Cardiac fibroblast (primary cell): ENCODE measurements at regions not wholly inside any gene's neighbourhood (a gene's known extent, or its start where the extent isn't known, plus 50 kb on each side); places are given as distances from the start of the nearest gene placed in this dataset.

Experiments
- DNase-seq, 2 donors: peaks; one replicate each; pipeline versions ENCODE4 v3.0.0 to v3.0.0-alpha.2; 2010; ENCODE audit warnings: low read depth in 2 of 2
- H3K4me3 ChIP-seq, 2 donors: replicated peaks in 1 of 2; 1 replicate in 1 of 2; 2 replicates in 1 of 2; pipeline ENCODE4 v1.5.1; 2011; ENCODE audit warnings: low read depth in 2 of 2, low read length in 2 of 2, mild to moderate bottlenecking in 2 of 2, moderate library complexity in 1 of 2
- TF ChIP-seq, protein P1 (sequence below): IDR thresholded peaks from one replicate; pipeline ENCODE4 v1.5.1; 2011; ENCODE audit warnings: low read depth, mild to moderate bottlenecking, low read length, inconsistent platforms

DNA sequence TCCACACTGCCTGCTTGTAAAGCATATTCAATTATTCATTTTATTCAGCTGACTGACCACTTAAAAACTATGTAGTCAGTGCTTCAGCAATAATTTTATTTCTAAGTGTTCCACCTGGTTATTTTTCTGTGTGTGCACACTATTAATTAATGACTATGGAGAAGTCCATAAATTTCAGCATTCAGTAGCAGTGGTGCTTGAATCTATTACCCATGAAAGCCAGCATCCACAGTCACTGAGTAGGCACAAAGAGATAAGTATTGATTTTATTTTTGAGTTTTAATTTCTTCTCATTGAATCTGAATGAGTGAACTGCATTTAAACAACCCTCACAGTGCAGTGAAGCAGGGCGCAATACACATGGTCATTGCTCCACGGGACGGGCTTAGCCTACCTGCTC, 643.1 kb downstream of the GALC start:
- TF ChIP-seq, protein P1, sequence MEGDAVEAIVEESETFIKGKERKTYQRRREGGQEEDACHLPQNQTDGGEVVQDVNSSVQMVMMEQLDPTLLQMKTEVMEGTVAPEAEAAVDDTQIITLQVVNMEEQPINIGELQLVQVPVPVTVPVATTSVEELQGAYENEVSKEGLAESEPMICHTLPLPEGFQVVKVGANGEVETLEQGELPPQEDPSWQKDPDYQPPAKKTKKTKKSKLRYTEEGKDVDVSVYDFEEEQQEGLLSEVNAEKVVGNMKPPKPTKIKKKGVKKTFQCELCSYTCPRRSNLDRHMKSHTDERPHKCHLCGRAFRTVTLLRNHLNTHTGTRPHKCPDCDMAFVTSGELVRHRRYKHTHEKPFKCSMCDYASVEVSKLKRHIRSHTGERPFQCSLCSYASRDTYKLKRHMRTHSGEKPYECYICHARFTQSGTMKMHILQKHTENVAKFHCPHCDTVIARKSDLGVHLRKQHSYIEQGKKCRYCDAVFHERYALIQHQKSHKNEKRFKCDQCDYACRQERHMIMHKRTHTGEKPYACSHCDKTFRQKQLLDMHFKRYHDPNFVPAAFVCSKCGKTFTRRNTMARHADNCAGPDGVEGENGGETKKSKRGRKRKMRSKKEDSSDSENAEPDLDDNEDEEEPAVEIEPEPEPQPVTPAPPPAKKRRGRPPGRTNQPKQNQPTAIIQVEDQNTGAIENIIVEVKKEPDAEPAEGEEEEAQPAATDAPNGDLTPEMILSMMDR, result no peak
- no peak overlapping the region for H3K4me3 ChIP-seq
- DNase-seq, result no peak

GRCh38 chr14:87343652-87344051, 649.3 kb downstream of the GALC start:
- H3K4me3 ChIP-seq, result no peak overlapping the region
- no peak for DNase-seq
- TF ChIP-seq, protein P1, result no peak

DNA sequence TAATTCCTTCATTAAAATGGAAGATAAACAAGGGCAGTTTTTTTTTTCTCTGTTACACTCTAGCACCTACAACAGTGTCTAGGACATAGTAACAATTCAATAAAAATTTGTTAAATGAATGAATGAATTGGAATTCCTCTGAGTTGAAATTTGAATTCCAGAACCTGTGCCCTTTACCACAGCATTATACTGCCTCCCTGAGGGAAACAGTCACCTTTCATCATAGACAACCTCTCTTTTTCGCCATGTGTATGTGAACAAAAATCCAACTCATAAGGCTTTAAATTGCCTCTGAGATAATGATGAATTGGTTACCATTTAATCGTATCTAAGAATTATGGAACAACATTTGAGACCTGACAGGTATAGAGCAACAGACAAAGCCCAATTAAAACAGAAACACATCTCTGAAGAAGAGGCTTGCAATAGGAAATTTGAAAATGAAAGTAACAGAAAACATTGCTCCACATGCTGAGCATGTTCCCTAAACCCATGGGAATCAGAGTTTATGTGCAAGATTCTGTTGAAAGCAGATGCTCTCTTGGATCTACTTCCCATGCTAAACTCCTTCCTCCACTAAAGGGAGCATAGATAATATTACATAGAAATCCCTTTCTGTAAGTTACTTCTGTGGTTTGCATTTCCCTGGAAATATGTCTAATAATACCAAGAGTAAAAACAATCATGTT, 657.8 kb downstream of the GALC start:
- TF ChIP-seq, protein P1, result no peak
- DNase-seq, result no peak
- no peak overlapping the region for H3K4me3 ChIP-seq

GRCh38 chr14:87331991-87332390, 661.0 kb downstream of the GALC start:
- peak; percentile 0 to 30 for DNase-seq
- TF ChIP-seq, protein P1, result no peak

DNA sequence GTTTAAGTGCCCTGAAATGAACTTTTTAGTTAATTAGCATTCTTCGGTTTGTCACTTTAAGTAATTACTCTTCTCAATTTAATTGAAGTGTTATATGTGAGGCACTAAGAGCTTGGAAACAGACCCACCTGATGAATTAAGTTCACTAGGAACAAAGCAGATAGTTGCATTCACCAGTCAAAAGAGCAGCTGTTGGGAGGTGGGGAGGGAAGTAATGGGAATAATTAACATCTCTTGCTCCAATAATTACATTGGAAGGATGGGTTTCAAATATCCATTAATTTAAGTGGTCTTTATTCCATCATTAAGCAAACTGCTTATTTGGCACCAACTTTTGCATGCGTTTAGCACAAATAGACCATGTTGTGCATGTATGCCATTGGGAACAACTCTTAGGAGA, 667.2 kb downstream of the GALC start:
- TF ChIP-seq, protein P1, result no peak
- no peak for DNase-seq
- no peak overlapping the region for H3K4me3 ChIP-seq

More at GRCh38 chr14:87331991-87332390, 661.0 kb downstream of the GALC start:
- no peak overlapping the region for H3K4me3 ChIP-seq

DNA sequence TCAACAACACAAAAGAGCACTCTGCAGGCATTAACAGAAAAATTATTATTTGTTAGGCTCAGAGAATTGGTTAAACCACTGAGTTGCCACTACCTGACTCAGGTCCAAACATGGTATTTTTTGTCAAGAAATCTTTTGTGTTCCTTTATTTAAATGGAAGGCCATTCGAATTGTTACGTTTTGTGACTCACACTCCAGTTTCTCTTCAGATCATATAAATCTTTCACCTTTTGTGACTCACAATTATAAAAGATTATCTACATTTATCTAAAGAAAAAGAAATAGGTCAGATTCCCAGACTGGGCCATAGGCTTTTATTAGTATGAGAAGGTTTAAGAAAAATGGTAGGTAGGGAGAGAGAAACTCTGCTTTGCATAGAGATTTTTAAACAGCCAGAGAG, 669.8 kb downstream of the GALC start:
- DNase-seq, result no peak
- no peak overlapping the region for H3K4me3 ChIP-seq
- TF ChIP-seq, protein P1, result no peak

DNA sequence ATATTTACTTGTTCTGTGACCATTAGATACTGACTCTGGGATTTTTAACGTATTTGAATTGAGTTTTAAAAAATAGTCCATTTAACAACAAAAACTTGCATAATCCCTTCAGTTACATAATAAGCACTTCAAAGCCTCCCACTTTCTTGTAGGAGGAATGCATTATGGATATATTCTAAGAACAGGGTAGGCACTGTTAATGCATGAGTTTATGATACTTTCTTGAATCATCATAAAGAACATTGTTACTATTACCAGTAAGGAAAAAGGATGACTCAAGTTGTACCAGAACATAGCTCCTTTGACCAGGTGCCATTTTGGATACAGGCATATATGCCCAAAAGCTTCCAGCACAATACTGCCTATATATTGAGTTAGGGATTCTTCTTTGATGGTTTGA, 671.4 kb downstream of the GALC start:
- TF ChIP-seq, protein P1, result no peak
- no peak overlapping the region for H3K4me3 ChIP-seq
- DNase-seq, result no peak
